HCT116 (cell line): ENCODE measurements at regions not wholly inside any gene's neighbourhood (a gene's known extent, or its start where the extent isn't known, plus 50 kb on each side); places are given as distances from the start of the nearest gene placed in this dataset.

ENCODE experiments used
- ATAC-seq: fragments of 200-7000 bp; cut with Tn5 transposase; 2 replicates; pipeline ENCODE4 v1.9.1; 2020; ENCODE audit warnings: mild to moderate bottlenecking, moderate library complexity
- BruUV-seq: library from RNA; stranded (reverse); fragments of 400-500 nt; replicated peaks from 2 replicates; lab custom pipeline; 2021; lab: Mats Ljungman, UMichigan
- CTCF ChIA-PET: fragments of 300-600 bp; sonication (Branson Sonifier 250); formaldehyde crosslinking; loops from one replicate; lab custom pipeline; 2021; ENCODE audit warnings: antibody characterized with exemption; lab: Charles Lee
- POLR2A ChIA-PET: fragments of 300-600, 350-600 bp; sonication (Branson Sonifier 250); formaldehyde crosslinking; loops from one replicate; lab custom pipeline; 2021; ENCODE audit warnings: antibody characterized with exemption; lab: Charles Lee
- RAD21 ChIA-PET, 2 experiments: fragments of 300-600 bp; sonication (Branson Sonifier 250); formaldehyde crosslinking; loops; one replicate each; lab custom pipeline; 2023; ENCODE audit warnings: low total read pairs in 2 of 2; ENCODE audit not compliant: uncharacterized antibody in 2 of 2, unreplicated experiment in 2 of 2, low non-redundant PET in 1 of 2; lab: Charles Lee
- DNase-seq: peaks from one replicate; pipeline ENCODE4 v3.0.0-alpha.2; 2010; ENCODE audit warnings: low read depth, low spot score
- H2AFZ ChIP-seq: fragments of 200-600 bp; shearing (Covaris generic), sonication (generic); 2 replicates; pipeline ENCODE4 v1.6.1; 2017; ENCODE audit warnings: low read depth, mixed run types, mixed read lengths, antibody characterized with exemption, low read length; ENCODE audit not compliant: poor library complexity, severe bottlenecking
- H3K27ac ChIP-seq: 2 replicates; pipeline ENCODE4 v1.5.1; 2012; ENCODE audit warnings: low read depth, low read length
- H3K27me3 ChIP-seq: fragments of 200-600 bp; sonication (generic); 2 replicates; pipeline ENCODE4 v1.6.1; 2016; ENCODE audit warnings: mixed run types, low read length, mixed read lengths; ENCODE audit not compliant: insufficient read depth
- H3K36me3 ChIP-seq, 2 experiments: fragments of 200-500 bp in 1 of 2; fragments of 200-600 bp in 1 of 2; sonication (Bioruptor generic) in 1 of 2; sonication (generic) in 1 of 2; 2 replicates each; pipeline versions ENCODE4 v1.5.1 to v1.6.1; 2014 to 2016; ENCODE audit warnings: low read length in 2 of 2, inconsistent platforms in 1 of 2, mixed read lengths in 1 of 2, mixed run types in 1 of 2; ENCODE audit not compliant: insufficient read depth in 2 of 2, control insufficient read depth in 1 of 2
- H3K4me1 ChIP-seq, 2 experiments: fragments of 200-600 bp in 1 of 2; sonication (generic) in 1 of 2; 2 replicates each; pipeline versions ENCODE4 v1.5.1 to v1.6.1; 2012 to 2017; ENCODE audit warnings: low read length in 2 of 2, inconsistent platforms in 1 of 2, mild to moderate bottlenecking in 1 of 2, mixed read lengths in 1 of 2, mixed run types in 1 of 2, moderate library complexity in 1 of 2; ENCODE audit not compliant: insufficient read depth in 2 of 2, control insufficient read depth in 1 of 2
- H3K4me2 ChIP-seq: fragments of 200-600 bp; sonication (generic); 2 replicates; pipeline ENCODE4 v1.6.1; 2017; ENCODE audit warnings: mixed run types, low read length, mixed read lengths
- H3K4me3 ChIP-seq, 2 experiments: fragments of 200-600 bp in 1 of 2; sonication (generic) in 1 of 2; replicated peaks in 1 of 2; 2 replicates each; pipeline ENCODE4 v1.5.1; 2011 to 2016; ENCODE audit warnings: low read length in 2 of 2, control low read depth in 1 of 2, low read depth in 1 of 2, mild to moderate bottlenecking in 1 of 2, mixed read lengths in 1 of 2, mixed run types in 1 of 2
- H3K79me2 ChIP-seq: fragments of 200-600 bp; sonication (generic); 2 replicates; pipeline ENCODE4 v1.6.1; 2017; ENCODE audit warnings: mild to moderate bottlenecking, mixed run types, low read length, moderate library complexity, mixed read lengths; ENCODE audit not compliant: insufficient read depth
- H3K9ac ChIP-seq: fragments of 200-600 bp; sonication (generic); 2 replicates; pipeline ENCODE4 v1.6.1; 2016; ENCODE audit warnings: low read length, mixed read lengths
- H3K9me2 ChIP-seq: fragments of 200-600 bp; sonication (generic), shearing (Covaris generic); 2 replicates; pipeline ENCODE4 v1.6.1; 2017; ENCODE audit warnings: mixed run types, mild to moderate bottlenecking, moderate library complexity; ENCODE audit not compliant: insufficient read depth
- H3K9me3 ChIP-seq, 2 experiments: fragments of 200-500 bp in 1 of 2; fragments of 200-600 bp in 1 of 2; sonication (Bioruptor generic) in 1 of 2; sonication (generic) in 1 of 2; 2 replicates each; pipeline ENCODE4 v1.6.1; 2014 to 2017; ENCODE audit warnings: low read length in 2 of 2, mixed read lengths in 2 of 2, inconsistent platforms in 1 of 2, low read depth in 1 of 2, mild to moderate bottlenecking in 1 of 2, mixed run types in 1 of 2, moderate library complexity in 1 of 2; ENCODE audit not compliant: control insufficient read depth in 1 of 2, insufficient read depth in 1 of 2
- H4K20me1 ChIP-seq: fragments of 200-600 bp; sonication (generic), shearing (Covaris generic); 2 replicates; pipeline ENCODE4 v1.6.1; 2017; ENCODE audit warnings: mixed run types, mild to moderate bottlenecking, moderate library complexity; ENCODE audit not compliant: insufficient read depth
- CBX3 ChIP-seq: IDR thresholded peaks from 2 replicates; pipeline ENCODE4 v1.6.1; 2012; ENCODE audit warnings: low read depth
- CTCF ChIP-seq, 3 experiments: fragments of 200-600 bp in 1 of 3; sonication (generic) in 1 of 3; IDR thresholded peaks in 2 of 3; conservative IDR thresholded peaks in 1 of 3; 2 replicates each; pipeline ENCODE4 v1.5.1; 2012 to 2017; ENCODE audit warnings: low read depth in 2 of 3, low read length in 2 of 3, antibody characterized with exemption in 1 of 3, borderline replicate concordance in 1 of 3, control low read depth in 1 of 3, mild to moderate bottlenecking in 1 of 3, mixed read lengths in 1 of 3, mixed run types in 1 of 3, moderate library complexity in 1 of 3; ENCODE audit not compliant: insufficient read depth in 1 of 3
- ELF1 ChIP-seq: IDR thresholded peaks from 2 replicates; pipeline ENCODE4 v1.6.1; 2012; ENCODE audit warnings: low read depth, borderline replicate concordance
- EZH2phosphoT487 ChIP-seq: fragments of 200-600 bp; IDR thresholded peaks from 2 replicates; pipeline ENCODE4 v1.6.1; 2018; ENCODE audit warnings: antibody characterized with exemption, borderline replicate concordance
- FOSL1 ChIP-seq: IDR thresholded peaks from 2 replicates; pipeline ENCODE4 v1.6.1; 2012; ENCODE audit warnings: low read depth
- JUND ChIP-seq: IDR thresholded peaks from 2 replicates; pipeline ENCODE4 v1.6.1; 2012
- YY1 ChIP-seq: IDR thresholded peaks from 2 replicates; pipeline ENCODE4 v1.6.1; 2011; ENCODE audit warnings: low read length, low read depth, moderate library complexity, mild to moderate bottlenecking; ENCODE audit not compliant: insufficient replicate concordance; ENCODE audit errors: extremely low read depth
- ZBTB33 ChIP-seq: IDR thresholded peaks from 2 replicates; pipeline ENCODE4 v1.6.1; 2011; ENCODE audit warnings: mild to moderate bottlenecking, low read length, moderate library complexity; ENCODE audit not compliant: insufficient replicate concordance; ENCODE audit errors: extremely low read depth
- intact Hi-C: fragments of 100-400 bp; cut with micrococcal nuclease; formaldehyde crosslinking; loops from 2 replicates; pipeline ENCODE4 v1.10.0; 2022

GRCh38 chr11:79758325-79758724 lies 317.5 kb upstream of the TENM4 start:
- no peaks in the 10 kb centered on the region for H3K4me1 ChIP-seq

More at GRCh38 chr11:79758325-79758724, 317.5 kb upstream of the TENM4 start:
- ChIA-PET CTCF (no interaction called here), POLR2A (no interaction called here), RAD21 (no interaction called here)
- H2AFZ ChIP-seq, result no peak overlapping the region
- no peaks in the 10 kb centered on the region for H3K27me3 ChIP-seq
- DNase-seq, result no peak
- TF ChIP-seq CTCF (IDR thresholded peaks at IDR 0.05 in 2 of 3, conservative IDR thresholded peaks at IDR 0.05 in 1 of 3; ENCODE audit: borderline replicate concordance in 1 of 3, insufficient read depth in 1 of 3, low read depth in 2 of 3, low read length in 2 of 3), result no peak
- TF ChIP-seq ELF1, result no peak
- no peak for TF ChIP-seq YY1
- no peak for TF ChIP-seq JUND
- no peak for TF ChIP-seq CBX3
- no peak for TF ChIP-seq FOSL1
- no peak for TF ChIP-seq EZH2phosphoT487
- TF ChIP-seq ZBTB33, result no peak
- no peaks in the 10 kb centered on the region for H3K9me2 ChIP-seq
- H3K36me3 ChIP-seq, result no peaks in the 10 kb centered on the region
- H3K79me2 ChIP-seq, result no peaks in the 10 kb centered on the region
- no peak overlapping the region for H3K9ac ChIP-seq
- H3K4me3 ChIP-seq, result no peak overlapping the region
- no TSS peak for BruUV-seq
- ATAC-seq, result no peak
- no peaks in the 10 kb centered on the region for H4K20me1 ChIP-seq
- intact Hi-C loops, result no loop called here
- H3K9me3 ChIP-seq, result peaks cover 4 to 41% of the 10 kb centered on the region in 2 experiments; a peak in 2 of 4 replicates
- H3K27ac ChIP-seq, result no peak overlapping the region
- H3K4me2 ChIP-seq, result no peak overlapping the region
